HG02642 (cell line): ENCODE measurements at regions not wholly inside any gene's neighbourhood (a gene's known extent, or its start where the extent isn't known, plus 50 kb on each side); places are given as distances from the start of the nearest gene placed in this dataset.

Source experiments
- ATAC-seq: cut with Tn5 transposase; IDR thresholded peaks from one replicate; pipeline ENCODE4 v1.9.1; 2021; ENCODE audit warnings: mild to moderate bottlenecking; ENCODE audit not compliant: unreplicated experiment, poor library complexity

DNA sequence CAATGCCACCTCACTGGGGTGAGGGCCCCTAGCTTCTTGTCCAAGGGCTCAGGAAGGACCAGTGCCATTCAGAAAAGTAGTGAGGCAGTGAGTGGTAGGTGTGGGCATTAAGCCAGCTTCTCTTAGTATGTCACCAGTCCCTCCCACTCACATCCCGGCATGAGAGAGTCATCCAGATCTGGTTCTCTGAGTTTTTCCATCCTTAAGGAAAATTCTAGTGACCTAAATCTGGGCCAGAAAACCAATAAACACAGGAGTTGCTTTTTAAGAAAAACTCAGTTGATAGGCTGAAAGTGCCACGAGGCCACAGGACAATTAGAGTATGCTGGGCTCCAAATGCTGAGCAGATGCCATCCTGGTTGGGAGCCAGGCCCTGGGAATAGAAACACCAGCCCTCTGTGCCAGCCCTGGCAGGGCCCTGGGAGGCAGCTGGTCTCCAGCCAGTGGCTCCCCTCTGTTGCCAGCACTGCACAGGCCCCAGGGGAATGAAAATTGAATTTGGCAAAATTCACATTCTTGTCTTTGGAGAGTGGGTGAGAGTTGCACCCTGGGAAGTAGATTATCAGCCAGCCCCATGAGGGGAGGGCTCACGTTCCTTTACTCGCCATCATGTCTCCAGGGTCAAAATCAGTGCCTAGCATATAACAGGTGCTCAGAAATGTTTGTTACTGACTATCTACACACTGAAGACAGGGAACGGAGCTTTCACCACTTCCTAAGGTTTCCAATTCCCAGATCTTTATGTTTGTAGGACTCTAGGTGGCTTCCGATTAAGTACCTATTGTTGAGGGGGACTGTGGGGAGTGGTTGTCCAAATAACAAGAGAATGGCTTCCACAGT is 52.8 kb downstream of the FAM43A start:
- no peak for ATAC-seq

DNA sequence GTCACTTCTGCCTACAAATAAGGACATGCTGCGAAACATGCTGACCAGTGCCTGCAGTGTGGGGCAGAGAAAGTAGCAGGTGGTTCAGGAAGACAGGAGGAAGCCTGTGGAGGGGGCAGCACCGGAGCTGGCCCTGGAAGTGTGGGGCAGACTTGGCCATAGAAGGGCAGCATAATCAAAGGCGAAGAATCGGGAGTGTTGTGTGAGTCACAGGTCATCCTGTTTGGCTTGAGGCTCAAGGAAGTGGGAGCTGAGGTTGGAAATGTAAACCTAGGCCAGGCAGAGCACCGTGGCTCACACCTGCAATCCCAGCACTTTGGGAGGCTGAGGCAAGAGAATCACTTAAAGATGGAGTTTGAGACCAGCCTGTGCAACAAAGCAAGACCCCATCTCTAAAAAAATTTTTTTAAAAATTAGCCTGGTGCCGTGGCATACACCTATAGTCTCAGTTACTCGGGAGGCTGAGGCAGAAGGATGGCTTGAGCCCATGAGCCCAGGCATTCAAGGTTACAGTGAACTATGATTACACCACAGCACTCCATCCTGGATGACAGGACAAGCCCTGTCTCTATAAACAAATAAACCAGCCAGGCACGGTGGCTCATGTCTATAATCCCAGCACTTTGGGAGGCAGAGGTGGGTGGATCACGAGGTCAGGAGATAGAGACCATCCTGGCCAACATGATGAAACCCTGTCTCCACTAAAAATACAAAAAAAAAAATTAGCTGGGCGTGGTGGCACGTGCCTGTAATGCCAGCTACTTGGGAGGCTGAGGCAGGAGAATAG is 54.0 kb downstream of the FAM43A start:
- no peak for ATAC-seq

DNA sequence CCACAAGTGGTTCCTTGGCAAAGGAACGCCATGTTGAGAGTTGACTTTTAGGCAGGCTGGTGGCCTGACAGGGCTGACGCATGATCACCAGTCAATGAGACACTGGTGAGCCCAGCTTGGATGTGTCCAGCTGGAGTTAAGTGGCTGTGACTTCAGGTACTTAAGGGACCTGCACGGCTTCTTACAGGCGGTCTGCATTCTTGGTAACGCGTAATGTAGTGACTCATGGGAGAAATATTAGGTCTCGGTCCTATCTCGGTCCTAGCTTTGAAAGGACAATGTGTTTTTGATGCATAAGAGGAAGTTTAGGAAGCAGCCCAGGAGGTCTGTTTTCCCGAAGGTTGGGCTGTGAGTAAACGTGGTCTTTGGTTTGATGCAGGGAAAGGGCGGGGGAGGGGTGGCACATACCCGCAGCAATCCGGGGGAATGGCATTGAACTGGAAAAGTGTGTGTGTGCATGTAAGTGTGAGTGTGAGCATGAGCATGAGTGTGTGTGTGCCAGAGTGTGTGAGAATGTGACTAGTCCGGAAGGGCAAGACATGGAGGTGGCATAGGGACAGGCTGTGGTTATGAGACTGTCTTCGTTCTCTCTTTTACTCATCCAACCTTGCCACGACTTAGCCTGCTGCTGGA is 55.3 kb downstream of the FAM43A start:
- ATAC-seq, result no peak

DNA sequence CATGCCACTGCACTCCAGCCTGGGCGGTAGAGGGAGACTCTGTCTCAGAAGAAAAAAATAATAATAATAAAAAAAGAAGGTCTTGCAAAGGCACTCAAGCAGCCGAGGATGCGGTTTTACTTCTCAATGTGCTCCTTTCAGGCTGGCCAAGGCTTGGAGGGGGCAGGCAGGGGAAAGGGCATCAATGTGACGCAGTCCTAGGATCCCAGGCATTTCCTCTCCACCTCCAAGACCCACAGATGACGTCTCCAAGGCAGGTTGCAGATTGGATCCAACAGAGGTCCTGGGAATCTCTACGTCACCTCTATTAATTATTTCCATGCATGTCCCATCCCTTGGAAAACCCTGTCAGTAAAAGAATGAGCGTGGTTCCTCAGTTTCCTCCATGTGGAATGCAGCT is 56.2 kb downstream of the FAM43A start:
- ATAC-seq, result no peak

DNA sequence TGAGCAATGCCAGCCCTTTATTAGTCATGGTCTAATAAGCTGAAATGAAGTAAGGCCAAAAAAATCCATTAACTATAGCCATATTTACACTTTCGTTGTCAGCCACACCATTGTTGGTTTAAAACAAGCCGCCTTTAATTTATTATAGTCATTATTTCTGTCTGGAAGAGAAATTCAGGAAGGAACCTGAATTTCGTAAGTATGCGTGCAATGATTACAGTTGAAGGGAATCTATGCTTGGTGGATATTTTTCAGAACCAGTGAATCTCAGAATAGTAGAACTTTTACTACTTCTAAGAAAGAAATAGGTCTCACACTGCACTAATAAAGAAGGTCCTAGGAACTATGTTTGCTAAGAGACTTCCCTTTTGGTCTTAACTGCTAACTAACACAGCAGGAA is 59.1 kb downstream of the FAM43A start:
- no peak for ATAC-seq

DNA sequence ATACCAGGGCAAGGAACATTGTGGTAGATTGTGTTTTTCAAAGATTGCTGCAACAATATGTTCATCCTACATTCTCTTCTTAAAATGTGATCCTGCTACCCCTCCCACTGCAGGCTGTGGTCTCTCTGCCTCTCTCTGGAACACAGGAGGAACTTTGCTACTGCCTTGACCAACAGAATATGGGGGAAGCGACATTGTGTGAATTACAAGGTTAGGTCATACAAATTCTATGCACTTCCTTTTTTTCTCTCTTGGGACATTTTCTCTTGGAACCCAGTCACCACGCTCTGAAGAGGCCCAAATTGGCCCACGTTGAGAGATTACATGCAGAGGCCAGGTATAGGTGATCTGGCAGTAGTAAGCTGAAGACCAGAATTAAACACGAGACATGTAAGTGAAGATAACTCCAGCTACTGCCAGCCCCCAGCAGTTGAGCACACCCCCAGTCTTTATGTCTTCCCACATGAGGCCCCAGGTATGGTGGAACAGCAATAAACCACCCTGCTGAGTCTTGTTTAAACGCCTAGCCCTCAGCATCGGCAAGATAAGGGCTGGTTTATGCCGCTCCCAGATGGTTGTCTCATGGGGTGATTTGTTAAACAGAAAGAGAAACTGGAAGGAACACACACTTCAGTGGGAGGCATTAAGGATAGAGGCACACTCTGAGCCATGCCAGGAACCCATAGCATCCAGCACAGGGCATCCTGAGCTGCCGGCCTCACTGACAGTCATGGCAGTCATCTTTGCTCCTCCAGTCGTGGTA is 59.9 kb downstream of the FAM43A start:
- no peak for ATAC-seq

DNA sequence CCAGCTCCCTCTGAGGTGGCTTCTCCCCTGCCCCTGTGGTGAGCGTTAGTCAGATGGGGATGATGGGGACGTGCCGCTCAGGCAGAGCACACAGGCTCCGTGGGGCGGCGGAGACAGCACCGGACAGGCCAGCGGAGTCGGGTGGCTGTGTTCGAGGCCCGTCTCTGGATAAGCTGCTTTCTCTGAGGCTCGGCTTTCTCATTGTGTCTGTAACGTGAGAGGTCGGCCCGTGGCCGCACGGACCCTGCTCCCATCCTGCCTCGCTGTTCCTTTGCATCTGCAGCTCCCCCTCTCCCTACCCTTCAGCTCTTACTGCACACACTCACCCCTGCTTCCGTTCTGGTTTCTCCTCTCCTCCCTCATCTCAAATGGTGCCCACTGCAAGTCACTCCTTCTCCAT is 62.5 kb downstream of the FAM43A start:
- no peak for ATAC-seq

DNA sequence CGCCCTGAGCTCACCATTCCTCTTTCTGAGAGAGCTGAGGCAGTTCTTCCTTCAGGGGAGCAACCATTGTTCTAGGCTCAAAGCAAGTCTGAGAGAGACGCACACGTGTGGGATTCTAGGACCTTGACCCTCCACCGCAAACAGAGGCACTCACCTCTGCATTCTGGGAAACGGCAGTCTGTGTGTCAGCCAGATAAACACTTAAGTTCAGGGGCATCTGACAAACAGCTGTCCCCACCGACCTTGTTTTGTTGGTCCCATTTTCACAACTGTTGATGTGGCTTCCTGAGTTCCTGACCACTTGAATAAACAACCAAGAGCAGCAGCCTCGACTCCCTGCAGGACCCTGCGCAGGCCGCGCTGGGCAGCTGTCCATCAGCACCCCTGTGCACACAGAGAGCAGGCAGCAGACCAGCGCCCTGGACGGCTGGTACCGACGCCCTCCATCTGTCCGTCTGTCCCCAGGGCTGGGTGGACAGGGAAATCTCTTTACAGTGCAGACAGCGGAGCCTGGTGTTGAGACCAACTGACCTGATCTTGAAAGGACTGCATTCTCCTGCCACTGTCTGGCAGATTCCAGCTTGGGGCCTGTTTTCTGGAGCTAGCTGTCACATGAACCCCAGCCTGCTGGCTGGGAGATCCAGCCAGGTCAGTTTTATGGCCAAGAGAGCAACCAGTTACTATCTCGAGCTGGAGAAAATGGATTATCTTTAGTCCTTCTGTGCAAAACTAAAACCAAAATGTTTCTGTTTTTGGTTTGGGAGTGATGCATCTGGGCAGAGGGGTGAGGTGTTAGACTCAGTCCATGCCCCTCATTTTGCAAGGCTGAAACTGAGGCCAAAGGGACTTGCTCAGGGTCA is 64.2 kb downstream of the FAM43A start:
- ATAC-seq, result no peak

DNA sequence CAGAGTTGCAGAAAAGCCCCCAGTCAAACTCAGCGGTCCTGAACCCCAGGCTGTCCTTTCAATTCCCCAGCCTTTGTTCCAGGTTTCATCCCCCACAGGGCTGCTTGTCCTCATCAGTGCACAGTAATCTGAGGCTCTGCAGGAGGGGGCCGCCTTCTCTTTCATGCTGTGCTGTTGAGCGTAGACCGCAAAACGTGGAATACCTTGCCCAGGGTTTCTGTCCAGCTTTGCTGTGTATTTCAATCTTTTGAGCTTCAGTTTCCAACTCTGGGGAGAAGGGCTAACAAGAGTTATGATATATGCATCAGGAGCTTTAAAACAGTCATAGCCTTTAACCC is 64.8 kb downstream of the FAM43A start:
- ATAC-seq, result no peak

DNA sequence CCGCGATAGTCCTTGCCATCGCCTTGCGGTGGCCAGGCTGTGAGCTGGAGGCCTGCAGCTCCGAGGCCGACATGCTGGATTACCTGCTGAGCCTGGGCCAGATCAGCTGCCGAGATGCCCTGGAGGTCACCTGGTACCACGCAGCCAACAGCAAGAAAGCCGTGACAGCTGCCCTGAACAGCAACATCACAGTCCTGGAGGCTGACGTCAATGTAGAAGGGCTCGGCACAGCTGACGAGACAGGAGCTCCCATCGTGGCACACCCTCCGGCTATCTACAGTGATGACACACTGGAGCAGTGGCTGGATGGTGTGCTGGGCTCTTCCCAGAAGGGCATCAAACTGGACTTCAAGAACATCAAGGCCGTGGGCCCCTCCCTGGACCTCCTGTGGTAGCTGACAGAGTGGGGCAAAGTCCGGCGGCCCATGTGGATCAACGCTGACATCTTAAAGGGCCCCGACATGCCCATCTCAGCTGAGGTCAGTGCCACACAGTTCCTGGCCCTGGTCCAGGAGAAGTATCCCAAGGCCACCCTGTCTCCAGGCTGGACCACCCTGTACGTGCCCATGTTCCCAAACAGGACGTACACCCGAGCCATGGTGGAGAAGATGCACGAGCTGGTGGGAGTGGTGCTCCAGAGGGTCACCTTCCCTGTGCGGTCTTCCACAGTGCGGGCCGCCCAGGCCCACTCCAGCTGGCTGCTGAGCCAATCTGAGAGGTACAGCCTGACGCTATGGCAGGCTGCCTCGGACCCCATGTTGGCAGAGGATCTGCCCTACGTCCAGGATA is 70.2 kb downstream of the FAM43A start:
- no peak for ATAC-seq

DNA sequence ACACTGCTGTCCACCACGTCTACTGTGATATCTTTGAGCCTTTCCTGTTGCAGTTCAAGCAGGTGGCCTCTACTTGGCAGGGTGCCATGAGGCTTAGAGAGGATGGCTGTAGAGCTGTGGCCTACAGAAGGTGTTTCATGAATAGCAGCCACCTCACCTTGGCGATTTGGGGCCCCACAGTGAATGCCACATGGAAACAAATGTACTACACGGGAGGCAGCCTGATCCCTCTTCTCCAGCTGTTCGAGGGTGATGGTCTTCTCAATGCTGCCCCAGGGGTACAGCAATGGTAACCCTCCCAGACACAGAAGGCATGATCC is 70.7 kb downstream of the FAM43A start:
- ATAC-seq, result no peak

DNA sequence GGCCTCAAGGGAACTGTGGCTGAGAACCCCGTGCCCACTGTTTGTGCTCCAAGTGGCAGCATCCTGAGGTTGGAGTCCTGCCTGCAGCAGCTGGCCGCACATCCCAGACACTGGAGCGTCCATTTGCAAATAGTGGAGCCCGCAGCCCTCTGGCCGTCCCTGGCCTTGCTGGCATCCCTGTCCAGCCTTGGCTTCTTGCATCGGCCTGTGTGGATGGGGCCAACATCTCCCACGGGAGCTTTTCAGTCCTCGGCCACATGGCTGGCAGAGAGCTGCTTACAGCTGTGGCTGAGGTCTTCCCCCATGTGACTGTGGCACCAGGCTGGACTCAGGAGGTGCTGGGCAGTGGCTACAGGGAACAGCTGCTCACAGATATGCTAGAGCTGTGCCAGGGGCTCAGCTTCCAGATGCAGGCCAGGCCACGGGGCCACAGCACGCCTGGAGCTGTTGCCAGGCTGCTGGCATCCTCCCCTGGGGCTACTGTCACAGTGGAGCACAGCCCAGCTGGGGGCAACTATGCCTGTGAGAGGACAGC is 71.2 kb downstream of the FAM43A start:
- no peak for ATAC-seq

DNA sequence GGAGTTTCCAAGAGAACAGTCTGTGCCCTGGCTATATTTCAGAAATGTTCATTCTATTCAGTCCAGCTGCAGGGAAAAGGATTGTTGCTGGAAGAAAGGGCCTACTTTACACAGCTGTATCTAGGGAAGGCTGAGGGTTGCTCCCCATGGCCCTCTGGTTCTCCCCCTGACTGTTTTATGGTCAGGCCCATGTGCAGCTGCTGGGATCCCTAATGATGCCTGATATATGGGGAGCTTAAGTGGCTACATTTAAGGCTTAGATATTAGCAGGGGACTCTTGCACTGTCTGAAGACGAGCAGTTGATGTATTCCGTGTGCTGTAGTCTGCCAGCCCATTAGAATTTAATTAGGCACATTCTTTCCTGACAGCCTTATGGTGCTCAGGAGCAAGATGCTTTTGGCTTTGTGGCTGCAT is 72.0 kb downstream of the FAM43A start:
- ATAC-seq, result no peak

DNA sequence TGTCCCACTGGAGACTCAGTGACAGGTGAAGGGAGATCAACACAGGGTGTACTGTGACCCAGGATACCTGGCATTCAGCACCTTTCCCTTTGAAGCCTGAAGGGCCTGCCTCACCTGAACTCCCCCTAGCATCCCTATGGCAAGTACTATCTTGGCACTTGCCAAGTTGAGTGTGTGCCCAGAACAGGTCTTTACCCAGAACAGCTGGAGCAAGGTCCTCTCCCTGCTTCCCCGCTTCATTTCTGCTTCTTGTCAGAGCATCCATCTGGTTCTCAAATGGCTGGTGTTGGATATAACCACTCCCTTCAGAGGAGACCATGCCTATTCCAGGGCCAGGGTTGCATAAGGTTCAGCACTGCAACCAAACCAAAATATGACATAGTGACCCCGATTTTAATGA is 73.0 kb downstream of the FAM43A start:
- no peak for ATAC-seq

DNA sequence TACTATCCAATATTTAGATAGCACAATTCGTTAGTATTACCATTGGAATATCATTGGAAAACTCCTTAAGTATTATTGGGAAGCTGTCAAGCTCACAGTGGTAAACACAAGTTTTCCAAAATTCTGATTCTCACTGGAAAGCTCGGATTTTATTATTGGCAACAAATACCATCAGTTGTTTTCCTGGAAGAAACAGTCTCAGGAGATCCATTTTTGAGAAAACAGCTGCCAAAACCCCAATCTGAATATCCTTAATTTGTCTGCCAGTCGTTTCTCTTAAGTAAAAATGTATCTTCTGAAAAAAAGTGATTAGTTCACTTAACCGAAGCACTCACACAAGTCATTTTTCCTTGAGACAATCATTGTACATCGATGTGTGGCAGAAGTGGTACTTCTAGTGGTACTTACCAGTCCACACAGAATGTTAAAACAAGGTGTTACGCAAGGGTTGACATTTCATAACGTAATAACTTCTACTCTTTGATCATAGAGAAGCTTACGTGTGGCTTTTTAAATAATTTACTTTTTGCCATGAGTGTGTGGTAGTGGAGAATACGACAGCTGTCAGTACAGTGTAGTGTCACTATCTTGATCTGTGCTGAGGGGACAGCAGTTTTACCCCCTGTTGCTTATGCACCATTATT is 74.9 kb downstream of the FAM43A start:
- no peak for ATAC-seq

DNA sequence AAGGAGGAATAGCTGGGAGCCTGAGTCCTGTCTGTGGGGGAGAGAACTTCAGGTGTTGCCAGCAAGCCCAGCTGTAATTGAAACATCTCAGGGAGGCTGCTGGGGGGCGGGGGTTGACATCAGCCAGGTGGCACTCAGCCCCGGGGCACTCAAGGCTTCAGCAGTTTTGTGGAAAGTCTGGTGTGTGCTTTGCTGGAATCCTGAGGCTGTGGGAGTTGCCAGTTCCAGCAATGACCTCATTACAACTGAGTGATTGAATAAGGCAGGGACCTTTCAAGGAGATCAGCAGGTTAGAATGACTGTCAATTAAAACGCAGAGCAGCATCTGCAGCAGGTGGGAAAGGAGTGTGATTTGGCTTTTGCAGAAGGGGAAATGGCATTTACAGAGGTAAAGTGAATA is 75.7 kb downstream of the FAM43A start:
- ATAC-seq, result no peak

DNA sequence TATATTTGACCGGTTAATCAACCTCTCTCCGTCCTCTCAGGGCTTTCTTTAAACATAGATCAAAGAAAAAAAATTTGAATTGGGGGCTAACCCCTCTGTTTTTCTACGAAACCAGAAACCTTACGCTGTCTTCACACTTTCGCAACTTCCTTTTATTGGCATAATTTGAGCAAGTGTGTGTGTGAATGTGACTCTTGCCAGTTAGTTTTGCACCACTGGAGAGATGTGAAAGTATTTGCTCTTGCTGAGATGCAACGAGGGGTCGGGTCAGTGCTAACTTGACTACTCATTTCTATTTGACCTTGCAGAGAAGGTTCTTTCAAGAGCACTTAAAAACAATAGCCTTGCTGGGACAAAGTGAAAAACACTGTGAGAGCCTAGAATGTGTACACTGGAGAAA is 81.2 kb downstream of the FAM43A start:
- ATAC-seq, result no peak

DNA sequence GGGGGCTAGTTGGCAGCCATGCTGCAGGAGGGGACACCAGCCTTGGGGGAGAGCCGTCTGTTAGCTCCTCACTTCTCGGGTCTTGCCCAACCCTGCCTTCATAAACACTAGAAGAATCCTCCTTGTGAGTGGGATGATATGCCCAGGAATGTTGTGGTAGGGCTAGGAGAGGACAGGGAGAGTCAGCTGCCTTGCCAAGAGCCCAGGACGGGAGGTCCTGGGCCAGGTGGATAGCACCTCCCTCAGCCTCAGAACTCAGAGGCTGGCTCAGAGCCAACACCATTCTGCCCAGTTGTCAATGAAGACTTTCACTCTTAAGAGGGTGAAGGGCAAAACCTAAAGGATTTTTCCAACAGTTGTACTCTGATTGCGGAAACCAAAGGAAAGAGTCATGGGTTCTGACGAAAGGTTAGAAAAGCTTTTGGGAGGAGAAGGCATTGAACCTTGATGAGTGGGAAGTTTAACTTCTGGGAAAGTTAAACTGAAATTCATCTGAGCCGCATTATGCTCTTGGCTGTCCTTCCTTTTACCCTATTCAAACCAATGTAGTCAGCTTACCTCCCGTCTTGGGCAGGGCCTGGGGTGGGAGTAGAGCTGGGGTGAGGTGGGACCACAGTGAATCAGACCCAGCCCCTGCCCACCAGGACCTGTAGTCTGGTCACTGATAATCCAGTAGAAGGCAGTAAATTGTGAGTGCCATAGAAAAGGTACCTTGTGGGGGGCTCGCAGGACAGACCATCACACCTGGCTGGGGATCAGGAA is 81.9 kb downstream of the FAM43A start:
- no peak for ATAC-seq
